IMR-90 (cell line): ENCODE measurements at regions not wholly inside any gene's neighbourhood (a gene's known extent, or its start where the extent isn't known, plus 50 kb on each side); places are given as distances from the start of the nearest gene placed in this dataset.
A peak's percentile ranks its signal among the peaks of the same experiment; 100 is the strongest.

ENCODE experiments used
- ATAC-seq: fragments of 200-7000 bp; cut with Tn5 transposase; 2 replicates; pipeline ENCODE4 v1.9.1; 2020; ENCODE audit warnings: low read depth, mild to moderate bottlenecking, moderate library complexity
- BruUV-seq: library from RNA; stranded (reverse); fragments of 400-500 nt; replicated peaks from 2 replicates; lab custom pipeline; 2021; lab: Mats Ljungman, UMichigan
- CTCF ChIA-PET: fragments of 300-600 bp; formaldehyde crosslinking; extraction: SDS; loops from one replicate; lab custom pipeline; 2021; ENCODE audit warnings: antibody characterized with exemption; lab: Yijun Ruan, JAX
- POLR2A ChIA-PET: fragments of 300-600 bp; sonication (Branson Sonifier 250); formaldehyde crosslinking; loops from one replicate; lab custom pipeline; 2022; ENCODE audit warnings: antibody characterized with exemption; ENCODE audit not compliant: unreplicated experiment; lab: Charles Lee
- DNase-seq: peaks from one replicate; pipeline ENCODE4 v3.0.0; 2013
- H2AFZ ChIP-seq: replicated peaks from 2 replicates; pipeline ENCODE3; 2013; ENCODE audit warnings: low read length, mild to moderate bottlenecking; ENCODE audit not compliant: poor library complexity
- H2AK5ac ChIP-seq: 2 replicates; pipeline ENCODE4 v1.6.1; 2013; ENCODE audit warnings: low read depth, low read length, inconsistent platforms
- H2AK9ac ChIP-seq: replicated peaks from 2 replicates; pipeline ENCODE3; 2013; ENCODE audit warnings: mild to moderate bottlenecking, low read depth, low read length, moderate library complexity; ENCODE audit not compliant: poor library complexity
- H2BK120ac ChIP-seq: 2 replicates; pipeline ENCODE4 v1.6.1; 2013; ENCODE audit warnings: low read depth, low read length, inconsistent platforms
- H2BK15ac ChIP-seq: 3 replicates; pipeline ENCODE4 v1.6.1; 2013; ENCODE audit warnings: low read depth, low read length, inconsistent platforms
- H2BK20ac ChIP-seq: 2 replicates; pipeline ENCODE4 v1.6.1; 2013; ENCODE audit warnings: low read depth, mild to moderate bottlenecking, inconsistent platforms, low read length, moderate library complexity
- H2BK5ac ChIP-seq: 2 replicates; pipeline ENCODE4 v1.6.1; 2013; ENCODE audit warnings: mild to moderate bottlenecking, low read depth, low read length, inconsistent platforms; ENCODE audit not compliant: poor library complexity, severe bottlenecking
- H3K14ac ChIP-seq: replicated peaks from 2 replicates; pipeline ENCODE4 v1.6.1; 2013; ENCODE audit warnings: low read depth, low read length, inconsistent platforms
- H3K18ac ChIP-seq: 2 replicates; pipeline ENCODE4 v1.6.1; 2013; ENCODE audit warnings: low read depth, low read length, control low read depth
- H3K23ac ChIP-seq: 2 replicates; pipeline ENCODE4 v1.6.1; 2013; ENCODE audit warnings: low read depth, low read length, inconsistent platforms
- H3K27ac ChIP-seq: 2 replicates; pipeline ENCODE4 v1.5.1; 2013; ENCODE audit warnings: mild to moderate bottlenecking, control low read depth, low read length; ENCODE audit not compliant: insufficient read depth
- H3K27me3 ChIP-seq: 2 replicates; pipeline ENCODE4 v1.6.1; 2013; ENCODE audit warnings: low read length; ENCODE audit not compliant: control insufficient read depth, insufficient read depth
- H3K36me3 ChIP-seq: 2 replicates; pipeline ENCODE4 v1.6.1; 2013; ENCODE audit warnings: low read length, mixed read lengths; ENCODE audit not compliant: control insufficient read depth, insufficient read depth
- H3K4ac ChIP-seq: 2 replicates; pipeline ENCODE4 v1.6.1; 2013; ENCODE audit warnings: low read depth, low read length, inconsistent platforms
- H3K4me1 ChIP-seq: 2 replicates; pipeline ENCODE4 v1.6.1; 2013; ENCODE audit warnings: low read length, mixed read lengths; ENCODE audit not compliant: control insufficient read depth, insufficient read depth
- H3K4me2 ChIP-seq: 2 replicates; pipeline ENCODE4 v1.6.1; 2013; ENCODE audit warnings: low read depth, mild to moderate bottlenecking, control low read depth, low read length, moderate library complexity
- H3K4me3 ChIP-seq: 2 replicates; pipeline ENCODE4 v1.5.1; 2013; ENCODE audit warnings: low read depth, mild to moderate bottlenecking, control low read depth, low read length, moderate library complexity; ENCODE audit not compliant: insufficient read depth
- H3K56ac ChIP-seq: 2 replicates; pipeline ENCODE4 v1.6.1; 2013; ENCODE audit warnings: low read length, inconsistent platforms; ENCODE audit not compliant: insufficient read depth; ENCODE audit errors: extremely low read depth
- H3K79me1 ChIP-seq, 2 experiments: 2 replicates each; pipeline ENCODE4 v1.6.1; 2013; ENCODE audit warnings: low read length in 2 of 2, inconsistent platforms in 1 of 2, low read depth in 1 of 2
- H3K9ac ChIP-seq: 2 replicates; pipeline ENCODE4 v1.6.1; 2013; ENCODE audit warnings: low read depth, low read length, control low read depth
- H3K9me1 ChIP-seq: 2 replicates; pipeline ENCODE4 v1.6.1; 2013; ENCODE audit warnings: low read length, inconsistent platforms; ENCODE audit not compliant: insufficient read depth
- H3K9me3 ChIP-seq: 2 replicates; pipeline ENCODE4 v1.6.1; 2013; ENCODE audit warnings: low read length; ENCODE audit not compliant: control insufficient read depth, insufficient read depth
- H4K20me1 ChIP-seq: 2 replicates; pipeline ENCODE4 v1.6.1; 2013; ENCODE audit warnings: low read length, inconsistent platforms; ENCODE audit not compliant: insufficient read depth
- H4K5ac ChIP-seq: 2 replicates; pipeline ENCODE4 v1.6.1; 2013; ENCODE audit warnings: mild to moderate bottlenecking, low read depth, low read length, control low read depth
- H4K8ac ChIP-seq, 2 experiments: 2 replicates each; pipeline ENCODE4 v1.6.1; 2013; ENCODE audit warnings: low read depth in 2 of 2, low read length in 2 of 2, control low read depth in 1 of 2, inconsistent platforms in 1 of 2
- H4K91ac ChIP-seq: 2 replicates; pipeline ENCODE4 v1.6.1; 2013; ENCODE audit warnings: low read depth, low read length, inconsistent platforms; ENCODE audit not compliant: insufficient read depth
- BHLHE40 ChIP-seq: fragments of 150-350 bp; IDR thresholded peaks from 2 replicates; pipeline ENCODE4 v1.6.1; 2016; ENCODE audit warnings: mild to moderate bottlenecking, low read depth, low read length
- CEBPB ChIP-seq: IDR thresholded peaks from 2 replicates; pipeline ENCODE4 v1.6.1; 2012; ENCODE audit warnings: low read depth, low read length, improper control_type of control experiment
- CHD1 ChIP-seq: IDR thresholded peaks from 2 replicates; pipeline ENCODE4 v1.6.1; 2012; ENCODE audit warnings: low read depth, low read length, improper control_type of control experiment
- FOS ChIP-seq: fragments of 150-350 bp; IDR thresholded peaks from 2 replicates; pipeline ENCODE4 v1.6.1; 2016; ENCODE audit warnings: low read depth, low read length
- MAFK ChIP-seq: IDR thresholded peaks from 2 replicates; pipeline ENCODE4 v1.6.1; 2012; ENCODE audit warnings: low read depth, low read length, improper control_type of control experiment
- MAZ ChIP-seq: IDR thresholded peaks from 2 replicates; pipeline ENCODE4 v1.6.1; 2012; ENCODE audit warnings: low read depth, mild to moderate bottlenecking, low read length, improper control_type of control experiment, moderate library complexity, borderline replicate concordance
- MXI1 ChIP-seq: IDR thresholded peaks from 2 replicates; pipeline ENCODE4 v1.6.1; 2012; ENCODE audit warnings: low read depth, mild to moderate bottlenecking, low read length, moderate library complexity, borderline replicate concordance
- NFE2L2 ChIP-seq: fragments of 150-350 bp; IDR thresholded peaks from 2 replicates; pipeline ENCODE4 v1.6.1; 2016; ENCODE audit warnings: low read depth, mild to moderate bottlenecking, low read length
- POLR2A ChIP-seq: IDR thresholded peaks from 2 replicates; pipeline ENCODE4 v1.6.1; 2012; ENCODE audit warnings: mild to moderate bottlenecking, low read depth, low read length
- RAD21 ChIP-seq: IDR thresholded peaks from 2 replicates; pipeline ENCODE4 v1.6.1; 2012; ENCODE audit warnings: low read length, improper control_type of control experiment
- RCOR1 ChIP-seq: IDR thresholded peaks from 2 replicates; pipeline ENCODE4 v1.6.1; 2012; ENCODE audit warnings: mild to moderate bottlenecking, low read length, improper control_type of control experiment; ENCODE audit not compliant: insufficient replicate concordance
- RFX5 ChIP-seq: IDR thresholded peaks from 2 replicates; pipeline ENCODE4 v1.8.0; 2012; ENCODE audit warnings: low read depth, mild to moderate bottlenecking, low read length, moderate library complexity
- SMC3 ChIP-seq: fragments of 150-350 bp; IDR thresholded peaks from 2 replicates; pipeline ENCODE4 v1.6.1; 2016; ENCODE audit warnings: low read depth, mild to moderate bottlenecking, antibody characterized with exemption, low read length, moderate library complexity
- WGBS, 2 experiments: methylation state at CpG; one replicate each; pipeline versions ENCODE4 v1.1.5 to v1.1.7; 2013; ENCODE audit warnings: missing lambda C conversion rate in 2 of 2; ENCODE audit not compliant: insufficient read length in 1 of 2; ENCODE audit errors: extremely low coverage in 2 of 2; 5-methylcytosine and 5-hydroxymethylcytosine counted together
- dilution Hi-C: fragments of 300-500 bp; cut with HindIII; formaldehyde crosslinking; loops from one replicate; pipeline ENCODE4 v1.14.3; 2018; ENCODE audit warnings: low sequenced_read_pairs; ENCODE audit not compliant: unreplicated experiment
- in situ Hi-C: fragments of 300-500 bp; cut with MboI; formaldehyde crosslinking; loops from 3 replicates; pipeline ENCODE4 v1.14.3; 2019; ENCODE audit warnings: low sequenced_read_pairs, inconsistent platforms, mixed read lengths
- intact Hi-C: fragments of 100-400 bp; cut with micrococcal nuclease; formaldehyde crosslinking; loops from 2 replicates; pipeline ENCODE4 v1.10.0; 2022
- TF ChIP-seq, protein P1 (sequence below): conservative IDR thresholded peaks from 2 replicates; pipeline ENCODE4 v1.5.1; 2012; ENCODE audit warnings: mild to moderate bottlenecking, low read depth, low read length, improper control_type of control experiment
- TF ChIP-seq, protein P2 (sequence below): fragments of 150-350 bp; IDR thresholded peaks from 2 replicates; pipeline ENCODE4 v1.6.1; 2017; ENCODE audit warnings: mild to moderate bottlenecking, antibody characterized with exemption, low read length, low read depth
- TF ChIP-seq, protein P3 (sequence below): fragments of 150-350 bp; IDR thresholded peaks from 2 replicates; pipeline ENCODE4 v1.6.1; 2016; ENCODE audit warnings: low read depth, mild to moderate bottlenecking, low read length, moderate library complexity, borderline replicate concordance

DNA sequence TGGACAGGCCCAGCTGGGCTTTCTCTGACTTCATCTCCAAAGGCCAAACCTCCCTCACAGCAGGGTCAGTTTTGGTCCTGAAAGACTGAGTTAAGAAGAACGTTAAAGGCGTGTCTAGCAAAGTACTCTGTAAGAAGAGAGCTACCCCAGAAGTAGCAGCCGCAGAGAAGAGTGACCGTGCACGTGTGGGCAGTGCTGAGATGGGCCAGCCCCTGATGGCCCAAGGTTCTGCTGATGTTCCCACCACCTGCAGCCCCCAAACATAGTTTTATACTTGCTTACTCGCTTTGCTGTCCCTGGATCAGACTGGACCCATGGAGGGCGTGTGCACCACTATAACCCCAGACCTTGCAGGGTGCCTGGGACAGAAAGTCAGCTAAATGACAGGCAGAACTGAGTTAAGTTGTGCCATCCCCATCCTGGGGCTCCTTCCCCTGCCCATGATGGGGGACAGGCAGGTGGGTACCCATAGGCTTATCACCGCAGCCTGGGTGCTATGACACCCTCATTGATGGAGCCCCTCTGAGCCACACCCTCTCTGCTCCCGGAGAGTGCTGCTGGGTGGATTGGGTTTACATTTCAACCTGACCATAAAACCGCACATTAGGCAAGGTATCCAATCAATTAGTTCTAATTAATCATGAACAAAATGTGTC lies 367.3 kb upstream of the HS6ST1 start:
- Histone ChIP-seq H2AK5ac (no peak overlapping the region), H3K14ac (no peak overlapping the region), H4K8ac (no peak overlapping the region), H3K4me3 (no peak overlapping the region), H3K56ac (no peak overlapping the region), H3K18ac (no peak overlapping the region), H2BK120ac (no peak overlapping the region), H3K9ac (no peak overlapping the region), H3K27ac (no peak overlapping the region), H3K79me1 (no peaks in the 10 kb centered on the region), H3K23ac (no peak overlapping the region), H2AFZ (peak overlapping the region; percentile 21), H4K91ac (no peak overlapping the region), H2BK15ac (no peak overlapping the region), H3K36me3 (no peaks in the 10 kb centered on the region), H3K4me2 (no peak overlapping the region), H4K5ac (no peak overlapping the region), H2AK9ac (no peak overlapping the region), H3K9me1 (no peaks in the 10 kb centered on the region), H3K27me3 (peaks cover 16% of the 10 kb centered on the region; the same call in 1 of the 2 replicates), H4K20me1 (no peaks in the 10 kb centered on the region), H2BK5ac (no peak overlapping the region), H3K9me3 (no peaks in the 10 kb centered on the region), H2BK20ac (no peak overlapping the region), H3K4ac (no peak overlapping the region), H3K4me1 (no peaks in the 10 kb centered on the region)
- intact Hi-C loops (no loop called here), dilution Hi-C loops (no loop called here), in situ Hi-C loops (no loop called here)
- ChIA-PET CTCF (no interaction called here), POLR2A (no interaction called here)
- BruUV-seq = no TSS peak
- 67% methylated on average over 2 of the region's 10 CpGs; no CpG with 5 or more reads in 1 of the 2 experiments for WGBS, 2 experiments
- TF ChIP-seq MAZ (no peak), RAD21 (no peak), BHLHE40 (no peak), RFX5 (no peak), SMC3 (no peak), FOS (no peak), MAFK (no peak), RCOR1 (no peak), NFE2L2 (no peak), CEBPB (no peak), MXI1 (no peak), CHD1 (no peak), POLR2A (no peak)
- TF ChIP-seq, protein P1, sequence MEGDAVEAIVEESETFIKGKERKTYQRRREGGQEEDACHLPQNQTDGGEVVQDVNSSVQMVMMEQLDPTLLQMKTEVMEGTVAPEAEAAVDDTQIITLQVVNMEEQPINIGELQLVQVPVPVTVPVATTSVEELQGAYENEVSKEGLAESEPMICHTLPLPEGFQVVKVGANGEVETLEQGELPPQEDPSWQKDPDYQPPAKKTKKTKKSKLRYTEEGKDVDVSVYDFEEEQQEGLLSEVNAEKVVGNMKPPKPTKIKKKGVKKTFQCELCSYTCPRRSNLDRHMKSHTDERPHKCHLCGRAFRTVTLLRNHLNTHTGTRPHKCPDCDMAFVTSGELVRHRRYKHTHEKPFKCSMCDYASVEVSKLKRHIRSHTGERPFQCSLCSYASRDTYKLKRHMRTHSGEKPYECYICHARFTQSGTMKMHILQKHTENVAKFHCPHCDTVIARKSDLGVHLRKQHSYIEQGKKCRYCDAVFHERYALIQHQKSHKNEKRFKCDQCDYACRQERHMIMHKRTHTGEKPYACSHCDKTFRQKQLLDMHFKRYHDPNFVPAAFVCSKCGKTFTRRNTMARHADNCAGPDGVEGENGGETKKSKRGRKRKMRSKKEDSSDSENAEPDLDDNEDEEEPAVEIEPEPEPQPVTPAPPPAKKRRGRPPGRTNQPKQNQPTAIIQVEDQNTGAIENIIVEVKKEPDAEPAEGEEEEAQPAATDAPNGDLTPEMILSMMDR = no peak
- TF ChIP-seq, protein P2, sequence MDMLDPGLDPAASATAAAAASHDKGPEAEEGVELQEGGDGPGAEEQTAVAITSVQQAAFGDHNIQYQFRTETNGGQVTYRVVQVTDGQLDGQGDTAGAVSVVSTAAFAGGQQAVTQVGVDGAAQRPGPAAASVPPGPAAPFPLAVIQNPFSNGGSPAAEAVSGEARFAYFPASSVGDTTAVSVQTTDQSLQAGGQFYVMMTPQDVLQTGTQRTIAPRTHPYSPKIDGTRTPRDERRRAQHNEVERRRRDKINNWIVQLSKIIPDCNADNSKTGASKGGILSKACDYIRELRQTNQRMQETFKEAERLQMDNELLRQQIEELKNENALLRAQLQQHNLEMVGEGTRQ = no peak
- TF ChIP-seq, protein P3, sequence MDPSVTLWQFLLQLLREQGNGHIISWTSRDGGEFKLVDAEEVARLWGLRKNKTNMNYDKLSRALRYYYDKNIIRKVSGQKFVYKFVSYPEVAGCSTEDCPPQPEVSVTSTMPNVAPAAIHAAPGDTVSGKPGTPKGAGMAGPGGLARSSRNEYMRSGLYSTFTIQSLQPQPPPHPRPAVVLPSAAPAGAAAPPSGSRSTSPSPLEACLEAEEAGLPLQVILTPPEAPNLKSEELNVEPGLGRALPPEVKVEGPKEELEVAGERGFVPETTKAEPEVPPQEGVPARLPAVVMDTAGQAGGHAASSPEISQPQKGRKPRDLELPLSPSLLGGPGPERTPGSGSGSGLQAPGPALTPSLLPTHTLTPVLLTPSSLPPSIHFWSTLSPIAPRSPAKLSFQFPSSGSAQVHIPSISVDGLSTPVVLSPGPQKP = no peak
- DNase-seq = no peak
- ATAC-seq = no peak
